K562 (cell line): ENCODE measurements at regions not wholly inside any gene's neighbourhood (a gene's known extent, or its start where the extent isn't known, plus 50 kb on each side); places are given as distances from the start of the nearest gene placed in this dataset.

Experiments used
- ATAC-seq: fragments of 200-7000 bp; cut with Tn5 transposase; 3 replicates; pipeline ENCODE4 v1.9.1; 2020; ENCODE audit warnings: moderate library complexity
- BruUV-seq: library from RNA; stranded (reverse); fragments of 400-500 nt; replicated peaks from 2 replicates; lab custom pipeline; 2021; lab: Mats Ljungman, UMichigan
- CTCF ChIA-PET: fragments of 300-600 bp; formaldehyde crosslinking; extraction: SDS; loops from one replicate; lab custom pipeline; 2021; ENCODE audit warnings: low intra/inter-chr PET ratio; lab: Yijun Ruan, JAX
- POLR2A ChIA-PET: fragments of 300-600, 350-650 bp; sonication (Branson Sonifier 250); formaldehyde crosslinking; extraction: SDS; loops from one replicate; lab custom pipeline; 2021; ENCODE audit warnings: antibody characterized with exemption, inconsistent platforms; lab: Yijun Ruan, JAX
- DNase-seq, 4 experiments: peaks; one replicate each; pipeline versions ENCODE4 v3.0.0 to v3.0.0-alpha.2; 2011 to 2018; ENCODE audit warnings: low spot score in 3 of 4, mixed read lengths in 3 of 4; ENCODE audit errors: extremely low read depth in 1 of 4
- FAIRE-seq: peaks from 2 replicates; lab custom pipeline; 2011; peaks lifted over from hg19 to GRCh38; lab: Jason Lieb, UNC
- H2AFZ ChIP-seq: 2 replicates; pipeline ENCODE4 v1.6.0; 2011; ENCODE audit warnings: low read depth, low read length, control low read depth, inconsistent platforms
- H3K27ac ChIP-seq: fragments of 200-600 bp; 3 replicates; pipeline ENCODE4 v1.8.0; 2011; ENCODE audit warnings: low read depth, mild to moderate bottlenecking, control low read depth, inconsistent platforms, low read length, moderate library complexity, mixed read lengths; ENCODE audit errors: extremely low read depth
- H3K27me3 ChIP-seq, 2 experiments: fragments of 300-600 bp in 1 of 2; 2 replicates in 1 of 2; 3 replicates in 1 of 2; pipeline versions ENCODE4 v1.6.0 to v1.8.0; 2011; ENCODE audit warnings: inconsistent platforms in 2 of 2, low read length in 2 of 2, mild to moderate bottlenecking in 1 of 2, mixed read lengths in 1 of 2, moderate library complexity in 1 of 2; ENCODE audit not compliant: control insufficient read depth in 2 of 2, insufficient read depth in 2 of 2
- H3K36me3 ChIP-seq: fragments of 300-600 bp; 3 replicates; pipeline ENCODE4 v1.8.0; 2011; ENCODE audit warnings: mild to moderate bottlenecking, low read length, inconsistent platforms; ENCODE audit not compliant: control insufficient read depth, insufficient read depth
- H3K4me1 ChIP-seq, 2 experiments: fragments of 200-600 bp in 1 of 2; replicated peaks in 1 of 2; 2 replicates in 1 of 2; 3 replicates in 1 of 2; pipeline versions ENCODE4 v1.5.1 to v1.8.0; 2011; ENCODE audit warnings: inconsistent platforms in 2 of 2, low read length in 2 of 2, mild to moderate bottlenecking in 1 of 2, mixed read lengths in 1 of 2, moderate library complexity in 1 of 2; ENCODE audit not compliant: control insufficient read depth in 2 of 2, insufficient read depth in 2 of 2
- H3K4me2 ChIP-seq: 2 replicates; pipeline ENCODE4 v1.6.1; 2011; ENCODE audit warnings: low read length, control low read depth, inconsistent platforms, mixed read lengths; ENCODE audit not compliant: insufficient read depth
- H3K4me3 ChIP-seq: fragments of 200-600 bp; sonication (generic), shearing (Covaris generic); 2 replicates; pipeline ENCODE4 v1.5.1; 2016; ENCODE audit warnings: control low read depth, inconsistent platforms
- H3K79me2 ChIP-seq: fragments of 200-600 bp; 3 replicates; pipeline ENCODE4 v1.8.0; 2011; ENCODE audit warnings: low read length, inconsistent platforms; ENCODE audit not compliant: control insufficient read depth, insufficient read depth
- H3K9ac ChIP-seq, 2 experiments: 2 replicates each; pipeline versions ENCODE4 v1.6.0 to v1.6.1; 2011; ENCODE audit warnings: low read depth in 2 of 2, low read length in 2 of 2, control low read depth in 1 of 2, inconsistent platforms in 1 of 2, mild to moderate bottlenecking in 1 of 2, mixed read lengths in 1 of 2; ENCODE audit not compliant: insufficient read depth in 1 of 2
- H3K9me1 ChIP-seq: one replicate; pipeline ENCODE4 v1.6.0; 2011; ENCODE audit warnings: inconsistent platforms, mild to moderate bottlenecking, low read length, moderate library complexity; ENCODE audit not compliant: control insufficient read depth, insufficient read depth
- H3K9me3 ChIP-seq: replicated peaks from 2 replicates; pipeline ENCODE4 v1.5.1; 2011; ENCODE audit warnings: low read depth, low read length, inconsistent platforms; ENCODE audit not compliant: control insufficient read depth, insufficient read depth
- H4K20me1 ChIP-seq: replicated peaks from 2 replicates; pipeline ENCODE4 v1.6.1; 2011; ENCODE audit warnings: low read length, inconsistent platforms, mixed read lengths; ENCODE audit not compliant: control insufficient read depth, insufficient read depth
- CBX3 ChIP-seq, 2 experiments: IDR thresholded peaks; 1 replicate in 1 of 2; 2 replicates in 1 of 2; pipeline ENCODE4 v1.6.1; 2012; ENCODE audit warnings: inconsistent platforms in 2 of 2, low read length in 2 of 2, borderline replicate concordance in 1 of 2, control low read depth in 1 of 2
- DPF2 ChIP-seq: fragments of 450-650 bp; IDR thresholded peaks from 2 replicates; pipeline ENCODE4 v1.6.1; 2016
- FOXA3 ChIP-seq, 2 experiments: fragments of 450-650 bp in 1 of 2; sonication (generic) in 1 of 2; formaldehyde crosslinking; IDR thresholded peaks in 1 of 2; conservative IDR thresholded peaks in 1 of 2; 2 replicates each; pipeline versions ENCODE4 v1.4.0 to v1.8.0; 2020 to 2022; ENCODE audit warnings: mild to moderate bottlenecking in 2 of 2, missing genetic modification reagents in 1 of 2
- PHF8 ChIP-seq: fragments of 200-600 bp; sonication (generic); IDR thresholded peaks from 2 replicates; pipeline ENCODE4 v1.6.1; 2012; ENCODE audit warnings: mixed run types, mild to moderate bottlenecking, inconsistent platforms, low read length, moderate library complexity, borderline replicate concordance
- SUPT5H ChIP-seq: fragments of 450-650 bp; IDR thresholded peaks from 2 replicates; pipeline ENCODE4 v1.6.1; 2016
- WGBS: fragments of 100-300 bp; shearing (Covaris generic); methylation state at CpG from one replicate; pipeline ENCODE4 v1.1.6; 2016; ENCODE audit warnings: low coverage, mixed read lengths; ENCODE audit not compliant: insufficient coverage; ENCODE audit errors: missing lambda C conversion rate; 5-methylcytosine and 5-hydroxymethylcytosine counted together
- in situ Hi-C: fragments of 300-500 bp; cut with MboI; formaldehyde crosslinking; loops from 4 replicates; pipeline ENCODE4 v1.15.0; 2018; ENCODE audit warnings: inconsistent platforms, mixed read lengths
- intact Hi-C: fragments of 100-400 bp; cut with micrococcal nuclease; formaldehyde crosslinking; loops from 2 replicates; pipeline ENCODE4 v1.14.2; 2022
- TF ChIP-seq, protein P1 (sequence below): fragments of 450-650 bp; formaldehyde crosslinking; IDR thresholded peaks from 2 replicates; pipeline ENCODE4 v1.4.0; 2020; ENCODE audit warnings: mild to moderate bottlenecking, moderate library complexity
- TF ChIP-seq, protein P2 (sequence below): fragments of 450-650 bp; IDR thresholded peaks from 2 replicates; pipeline ENCODE4 v1.6.1; 2016; ENCODE audit warnings: low read depth
- TF ChIP-seq, protein P3 (sequence below): fragments of 450-650 bp; formaldehyde crosslinking; IDR thresholded peaks from 2 replicates; pipeline ENCODE4 v1.4.0; 2020; ENCODE audit warnings: mild to moderate bottlenecking, mixed read lengths

DNA sequence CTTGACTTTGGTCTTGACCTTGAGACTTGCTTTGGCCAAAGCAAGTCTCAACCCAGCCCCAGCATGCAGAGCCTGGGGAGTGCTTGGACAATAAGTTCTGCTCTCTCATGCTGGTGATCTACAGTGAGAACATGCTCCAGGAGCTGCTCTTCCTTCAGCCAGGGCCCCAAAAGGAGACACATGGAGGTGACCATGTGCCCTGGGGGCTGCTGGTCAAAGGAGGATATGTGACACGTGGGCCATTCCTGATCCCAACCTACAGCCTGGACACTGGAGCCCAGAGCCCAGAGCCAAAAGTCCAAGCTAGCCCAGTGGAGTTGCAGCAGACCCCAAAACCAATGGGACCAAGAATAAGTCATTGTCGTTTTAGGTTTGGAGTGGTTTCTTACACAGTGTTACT lies 78.2 kb upstream of the CHST15 start:
- Histone ChIP-seq H3K27ac (no peak overlapping the region), H2AFZ (no peak overlapping the region), H3K27me3 (peaks cover 0 to 30% of the 10 kb centered on the region in 2 experiments; a peak in 2 of 5 replicates), H3K79me2 (no peaks in the 10 kb centered on the region), H3K9ac (no peak overlapping the region), H3K36me3 (no peaks in the 10 kb centered on the region), H3K4me2 (no peak overlapping the region), H3K9me1 (no peaks in the 10 kb centered on the region), H4K20me1 (no peaks in the 10 kb centered on the region), H3K4me1 (no peaks in the 10 kb centered on the region), H3K9me3 (no peaks in the 10 kb centered on the region), H3K4me3 (no peak overlapping the region)
- POLR2A ChIA-PET, result no interaction called here
- WGBS, result 0% methylated on average over 2 of the region's 2 CpGs
- BruUV-seq, result no TSS peak
- DNase-seq (no peak), ATAC-seq (no peak), FAIRE-seq (no peak)
- CTCF ChIA-PET, result no interaction called here
- intact Hi-C loops, result no loop called here
- in situ Hi-C loops, result no loop called here
- TF ChIP-seq, protein P1, sequence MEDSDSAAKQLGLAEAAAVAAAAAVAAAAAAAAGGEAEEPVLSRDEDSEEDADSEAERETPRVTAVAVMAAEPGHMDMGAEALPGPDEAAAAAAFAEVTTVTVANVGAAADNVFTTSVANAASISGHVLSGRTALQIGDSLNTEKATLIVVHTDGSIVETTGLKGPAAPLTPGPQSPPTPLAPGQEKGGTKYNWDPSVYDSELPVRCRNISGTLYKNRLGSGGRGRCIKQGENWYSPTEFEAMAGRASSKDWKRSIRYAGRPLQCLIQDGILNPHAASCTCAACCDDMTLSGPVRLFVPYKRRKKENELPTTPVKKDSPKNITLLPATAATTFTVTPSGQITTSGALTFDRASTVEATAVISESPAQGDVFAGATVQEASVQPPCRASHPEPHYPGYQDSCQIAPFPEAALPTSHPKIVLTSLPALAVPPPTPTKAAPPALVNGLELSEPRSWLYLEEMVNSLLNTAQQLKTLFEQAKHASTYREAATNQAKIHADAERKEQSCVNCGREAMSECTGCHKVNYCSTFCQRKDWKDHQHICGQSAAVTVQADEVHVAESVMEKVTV (CRISPR knock-in tag), result no peak
- no peak for TF ChIP-seq FOXA3 (CRISPR knock-in tag; conservative IDR thresholded peaks at IDR 0.05 in 1 of 2, IDR thresholded peaks at IDR 0.05 in 1 of 2)
- no peak for TF ChIP-seq SUPT5H
- TF ChIP-seq, protein P2, sequence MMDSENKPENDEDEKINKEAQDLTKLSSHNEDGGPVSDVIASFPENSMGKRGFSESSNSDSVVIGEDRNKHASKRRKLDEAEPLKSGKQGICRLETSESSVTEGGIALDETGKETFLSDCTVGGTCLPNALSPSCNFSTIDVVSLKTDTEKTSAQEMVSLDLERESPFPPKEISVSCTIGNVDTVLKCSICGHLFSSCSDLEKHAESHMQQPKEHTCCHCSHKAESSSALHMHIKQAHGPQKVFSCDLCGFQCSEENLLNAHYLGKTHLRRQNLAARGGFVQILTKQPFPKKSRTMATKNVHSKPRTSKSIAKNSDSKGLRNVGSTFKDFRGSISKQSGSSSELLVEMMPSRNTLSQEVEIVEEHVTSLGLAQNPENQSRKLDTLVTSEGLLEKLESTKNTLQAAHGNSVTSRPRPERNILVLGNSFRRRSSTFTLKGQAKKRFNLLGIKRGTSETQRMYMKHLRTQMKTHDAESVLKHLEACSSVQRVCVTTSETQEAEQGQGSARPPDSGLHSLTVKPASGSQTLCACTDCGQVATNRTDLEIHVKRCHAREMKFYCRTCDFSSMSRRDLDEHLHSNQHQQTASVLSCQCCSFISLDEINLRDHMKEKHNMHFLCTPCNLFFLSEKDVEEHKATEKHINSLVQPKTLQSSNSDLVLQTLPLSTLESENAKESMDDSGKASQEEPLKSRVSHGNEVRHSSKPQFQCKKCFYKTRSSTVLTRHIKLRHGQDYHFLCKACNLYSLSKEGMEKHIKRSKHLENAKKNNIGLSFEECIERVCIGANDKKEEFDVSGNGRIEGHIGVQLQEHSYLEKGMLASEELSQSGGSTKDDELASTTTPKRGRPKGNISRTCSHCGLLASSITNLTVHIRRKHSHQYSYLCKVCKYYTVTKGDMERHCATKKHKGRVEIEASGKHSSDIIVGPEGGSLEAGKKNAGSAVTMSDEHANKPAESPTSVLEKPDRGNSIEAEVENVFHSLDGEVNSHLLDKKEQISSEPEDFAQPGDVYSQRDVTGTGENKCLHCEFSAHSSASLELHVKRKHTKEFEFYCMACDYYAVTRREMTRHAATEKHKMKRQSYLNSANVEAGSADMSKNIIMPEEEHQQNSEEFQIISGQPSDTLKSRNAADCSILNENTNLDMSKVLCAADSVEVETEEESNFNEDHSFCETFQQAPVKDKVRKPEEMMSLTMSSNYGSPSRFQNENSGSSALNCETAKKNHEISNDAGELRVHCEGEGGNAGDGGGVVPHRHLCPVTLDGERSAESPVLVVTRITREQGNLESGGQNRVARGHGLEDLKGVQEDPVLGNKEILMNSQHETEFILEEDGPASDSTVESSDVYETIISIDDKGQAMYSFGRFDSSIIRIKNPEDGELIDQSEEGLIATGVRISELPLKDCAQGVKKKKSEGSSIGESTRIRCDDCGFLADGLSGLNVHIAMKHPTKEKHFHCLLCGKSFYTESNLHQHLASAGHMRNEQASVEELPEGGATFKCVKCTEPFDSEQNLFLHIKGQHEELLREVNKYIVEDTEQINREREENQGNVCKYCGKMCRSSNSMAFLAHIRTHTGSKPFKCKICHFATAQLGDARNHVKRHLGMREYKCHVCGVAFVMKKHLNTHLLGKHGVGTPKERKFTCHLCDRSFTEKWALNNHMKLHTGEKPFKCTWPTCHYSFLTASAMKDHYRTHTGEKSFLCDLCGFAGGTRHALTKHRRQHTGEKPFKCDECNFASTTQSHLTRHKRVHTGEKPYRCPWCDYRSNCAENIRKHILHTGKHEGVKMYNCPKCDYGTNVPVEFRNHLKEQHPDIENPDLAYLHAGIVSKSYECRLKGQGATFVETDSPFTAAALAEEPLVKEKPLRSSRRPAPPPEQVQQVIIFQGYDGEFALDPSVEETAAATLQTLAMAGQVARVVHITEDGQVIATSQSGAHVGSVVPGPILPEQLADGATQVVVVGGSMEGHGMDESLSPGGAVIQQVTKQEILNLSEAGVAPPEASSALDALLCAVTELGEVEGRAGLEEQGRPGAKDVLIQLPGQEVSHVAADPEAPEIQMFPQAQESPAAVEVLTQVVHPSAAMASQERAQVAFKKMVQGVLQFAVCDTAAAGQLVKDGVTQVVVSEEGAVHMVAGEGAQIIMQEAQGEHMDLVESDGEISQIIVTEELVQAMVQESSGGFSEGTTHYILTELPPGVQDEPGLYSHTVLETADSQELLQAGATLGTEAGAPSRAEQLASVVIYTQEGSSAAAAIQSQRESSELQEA, result no peak
- TF ChIP-seq, protein P3, sequence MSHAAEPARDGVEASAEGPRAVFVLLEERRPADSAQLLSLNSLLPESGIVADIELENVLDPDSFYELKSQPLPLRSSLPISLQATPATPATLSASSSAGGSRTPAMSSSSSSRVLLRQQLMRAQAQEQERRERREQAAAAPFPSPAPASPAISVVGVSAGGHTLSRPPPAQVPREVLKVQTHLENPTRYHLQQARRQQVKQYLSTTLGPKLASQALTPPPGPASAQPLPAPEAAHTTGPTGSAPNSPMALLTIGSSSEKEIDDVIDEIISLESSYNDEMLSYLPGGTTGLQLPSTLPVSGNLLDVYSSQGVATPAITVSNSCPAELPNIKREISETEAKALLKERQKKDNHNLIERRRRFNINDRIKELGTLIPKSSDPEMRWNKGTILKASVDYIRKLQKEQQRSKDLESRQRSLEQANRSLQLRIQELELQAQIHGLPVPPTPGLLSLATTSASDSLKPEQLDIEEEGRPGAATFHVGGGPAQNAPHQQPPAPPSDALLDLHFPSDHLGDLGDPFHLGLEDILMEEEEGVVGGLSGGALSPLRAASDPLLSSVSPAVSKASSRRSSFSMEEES (CRISPR knock-in tag), result no peak
- TF ChIP-seq PHF8, result no peak
- no peak for TF ChIP-seq CBX3 (IDR thresholded peaks at IDR 0.05; ENCODE audit: borderline replicate concordance in 1 of 2, low read length in 2 of 2)
- no peak for TF ChIP-seq DPF2
